HG03045 (cell line): ENCODE measurements at regions not wholly inside any gene's neighbourhood (a gene's known extent, or its start where the extent isn't known, plus 50 kb on each side); places are given as distances from the start of the nearest gene placed in this dataset.
A peak's percentile ranks its signal among the peaks of the same experiment; 100 is the strongest.

Source experiments
- ATAC-seq: cut with Tn5 transposase; IDR thresholded peaks from one replicate; pipeline ENCODE4 v1.9.1; 2021; ENCODE audit warnings: mild to moderate bottlenecking, moderate library complexity; ENCODE audit not compliant: unreplicated experiment

DNA sequence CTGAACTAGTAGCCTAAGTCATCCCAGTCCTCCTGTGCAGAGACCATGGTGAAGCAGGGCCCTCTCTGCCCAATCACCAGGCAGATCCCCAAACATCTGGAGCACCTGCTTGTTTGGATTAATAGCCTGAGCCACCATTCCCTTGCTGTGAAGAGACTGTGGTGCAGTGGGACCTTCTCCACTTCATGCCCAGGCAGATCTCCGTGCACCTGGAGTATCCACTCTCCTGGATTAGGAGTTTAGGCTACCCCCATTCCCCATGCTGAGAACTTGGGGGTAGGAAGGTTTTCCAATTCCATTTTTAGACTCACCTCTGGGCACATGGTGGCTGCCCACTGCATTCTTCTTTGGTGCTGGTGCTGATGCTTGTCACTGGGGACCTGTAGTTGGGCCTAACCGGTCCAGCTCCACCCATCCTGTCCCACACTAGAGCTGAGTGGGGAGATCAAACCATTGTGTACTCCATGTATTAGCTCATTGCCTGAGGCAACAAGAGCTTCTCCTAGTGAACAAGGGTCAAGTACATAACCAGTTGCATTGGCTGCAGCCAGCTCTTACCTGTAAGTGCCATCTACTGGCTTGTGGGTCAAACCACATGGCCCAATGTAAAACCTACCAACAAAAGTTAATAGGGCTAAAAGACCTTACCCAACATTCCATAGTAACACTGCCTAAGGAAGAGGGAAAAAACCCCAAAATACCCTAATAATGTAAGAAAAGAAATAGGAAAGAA is 382.5 kb upstream of the CBLB start:
- ATAC-seq: no peak

DNA sequence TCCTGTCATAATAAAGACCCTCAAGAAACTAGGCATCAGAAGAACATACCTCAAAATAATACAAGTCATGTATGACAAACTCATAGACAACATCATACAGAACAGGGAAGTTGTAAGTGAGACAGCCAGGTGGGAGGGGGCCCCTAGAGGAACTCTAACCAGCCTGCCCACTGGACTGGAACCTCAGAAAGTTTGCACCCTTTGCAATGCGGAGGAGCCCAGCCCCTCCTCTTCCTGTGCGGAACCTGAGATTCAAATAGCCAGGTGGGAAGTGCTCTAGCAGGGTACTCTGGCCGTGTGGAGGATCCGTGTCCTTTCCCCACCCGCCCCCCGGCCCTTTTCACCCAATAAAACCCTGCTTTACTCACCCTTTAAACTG is 387.0 kb upstream of the CBLB start:
- ATAC-seq: peak; percentile 92

DNA sequence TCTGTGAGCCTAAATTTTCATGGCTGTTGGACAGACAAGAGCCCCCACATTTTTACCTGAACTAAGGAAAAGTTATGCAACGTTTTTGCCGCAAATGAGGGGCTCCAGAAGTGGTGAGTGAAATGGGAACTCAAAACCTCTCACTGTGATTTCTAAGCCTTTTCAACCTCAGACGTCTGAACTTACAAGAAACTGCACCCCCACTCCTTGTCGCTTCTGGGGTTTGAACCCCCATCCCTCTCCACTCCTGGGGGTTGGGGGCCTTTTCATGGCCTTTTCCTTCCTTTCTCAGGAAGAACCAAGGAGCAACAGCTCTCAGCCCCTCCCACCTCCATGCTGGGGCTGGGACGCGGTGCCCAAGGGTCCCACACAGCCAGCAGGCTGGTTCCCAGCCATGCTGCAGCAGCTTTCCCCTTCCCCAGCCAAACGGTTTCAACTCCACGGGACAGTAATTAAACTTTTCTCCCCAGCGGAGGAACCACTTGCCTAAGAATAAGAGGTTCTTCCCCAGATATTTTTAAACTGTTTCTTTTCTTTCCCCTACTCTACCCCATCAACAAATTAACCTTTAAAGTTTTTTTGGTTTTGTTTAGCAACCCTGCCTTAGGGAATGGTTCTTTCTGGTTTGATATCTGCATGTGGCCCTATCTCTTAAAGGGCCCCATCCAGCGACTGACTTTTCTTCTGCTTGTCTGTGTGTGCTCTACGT is 387.6 kb upstream of the CBLB start:
- peak; percentile 33 for ATAC-seq

DNA sequence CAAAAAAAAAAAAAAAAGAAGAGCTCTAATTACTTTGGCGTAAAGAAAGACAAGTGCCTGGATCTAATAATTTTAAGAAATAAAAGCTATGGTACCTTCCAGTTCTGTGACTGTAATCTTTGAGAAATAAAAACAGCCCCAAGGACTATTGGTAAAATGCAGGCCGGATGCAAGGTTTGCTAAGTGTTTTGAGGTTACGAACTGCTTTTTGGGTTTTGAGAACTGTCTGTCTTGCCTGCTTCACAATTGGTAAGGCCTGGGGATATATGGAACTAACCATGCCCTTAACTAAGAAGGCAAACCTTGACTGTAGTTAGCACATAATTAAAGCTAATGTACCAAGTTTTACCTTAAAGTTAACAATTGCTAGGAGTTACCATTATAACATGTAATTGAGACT is 388.4 kb upstream of the CBLB start:
- no peak for ATAC-seq

DNA sequence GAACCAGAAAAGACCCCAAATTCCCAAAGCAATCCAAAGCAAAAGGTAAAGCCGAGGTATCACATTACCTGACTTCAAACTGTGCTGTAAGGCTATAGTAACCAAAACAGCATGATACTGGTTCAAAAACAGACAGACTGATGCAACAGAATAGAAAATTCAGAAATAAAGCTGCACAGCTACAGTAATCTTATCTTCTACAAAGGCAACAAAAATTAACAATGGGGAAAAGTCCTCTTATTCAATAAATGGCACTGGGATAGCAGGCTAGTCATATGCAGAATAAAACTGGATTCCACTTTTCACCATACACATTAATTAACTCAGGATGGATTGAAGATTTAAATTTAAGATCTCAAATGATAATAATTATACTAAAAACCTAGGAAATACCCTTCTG is 392.6 kb upstream of the CBLB start:
- ATAC-seq: no peak

DNA sequence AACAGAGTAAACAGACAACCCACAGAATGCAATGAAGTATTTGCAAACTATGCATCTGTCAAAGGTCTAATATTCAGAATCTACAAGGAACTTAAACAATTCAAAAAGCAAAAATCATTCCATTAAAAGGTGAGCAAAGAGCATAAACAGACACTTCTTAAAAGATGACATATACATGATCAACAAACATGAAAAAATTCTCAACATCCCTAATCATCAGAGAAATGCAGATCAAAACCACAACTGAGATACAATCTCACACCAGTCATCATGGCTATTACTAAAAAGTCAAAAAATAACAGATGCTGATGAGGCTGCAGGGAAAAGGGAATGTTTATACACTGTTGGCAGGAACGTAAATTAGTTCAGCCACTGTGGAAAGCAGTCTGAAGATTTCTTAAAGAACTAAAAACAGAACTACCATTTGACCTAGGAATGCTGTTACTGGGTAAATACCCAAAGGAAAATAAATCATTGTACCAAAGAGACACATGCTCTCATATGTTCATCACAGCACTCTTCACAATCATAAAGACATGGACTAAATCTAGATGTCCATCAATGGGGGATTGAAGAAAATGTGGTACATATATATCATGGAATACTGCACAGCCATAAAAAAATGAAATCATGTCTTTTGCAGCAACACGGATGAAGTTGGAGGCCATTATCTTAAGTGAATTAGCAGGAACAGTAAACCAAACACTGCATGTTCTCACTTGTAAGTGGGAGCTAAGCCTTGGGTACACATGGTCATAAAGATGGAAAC is 393.3 kb upstream of the CBLB start:
- no peak for ATAC-seq

DNA sequence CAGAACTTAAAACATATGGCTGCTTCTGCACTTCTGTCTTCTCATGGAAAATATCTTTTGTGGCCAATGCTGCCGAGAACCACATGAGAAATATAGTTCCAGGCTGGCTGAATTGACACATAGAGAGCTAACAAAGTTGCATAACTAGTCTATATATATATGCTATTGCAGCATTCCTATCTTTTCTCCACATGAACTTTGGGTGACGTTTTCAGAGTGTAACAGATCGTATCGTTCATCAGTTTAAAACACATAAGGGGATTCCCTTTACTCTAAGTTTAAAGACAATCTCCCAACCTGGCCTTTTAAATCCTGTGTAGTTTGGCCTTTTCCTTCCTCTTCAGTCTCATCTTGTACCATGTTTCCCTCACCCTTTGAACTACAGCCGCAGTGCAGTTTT is 394.2 kb upstream of the CBLB start:
- ATAC-seq: no peak

DNA sequence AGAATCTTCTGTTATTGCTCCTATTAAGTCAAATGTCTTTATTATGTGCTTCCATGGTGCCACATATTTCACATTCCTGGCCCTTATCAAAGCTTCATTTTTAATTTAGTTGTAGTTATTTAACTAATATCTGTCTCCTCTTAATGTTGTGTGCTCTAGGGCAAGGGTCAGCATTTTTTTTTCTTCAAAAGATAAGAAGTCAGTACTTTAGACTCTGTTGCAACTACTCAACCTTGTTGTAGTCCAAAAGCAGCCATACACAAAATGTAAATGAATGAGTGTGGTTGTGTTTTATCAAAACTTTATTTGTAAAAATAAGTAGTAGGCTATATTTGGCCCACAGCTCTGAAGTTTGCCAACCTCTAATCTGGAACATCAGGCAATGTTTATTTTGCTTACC is 394.7 kb upstream of the CBLB start:
- ATAC-seq: no peak

DNA sequence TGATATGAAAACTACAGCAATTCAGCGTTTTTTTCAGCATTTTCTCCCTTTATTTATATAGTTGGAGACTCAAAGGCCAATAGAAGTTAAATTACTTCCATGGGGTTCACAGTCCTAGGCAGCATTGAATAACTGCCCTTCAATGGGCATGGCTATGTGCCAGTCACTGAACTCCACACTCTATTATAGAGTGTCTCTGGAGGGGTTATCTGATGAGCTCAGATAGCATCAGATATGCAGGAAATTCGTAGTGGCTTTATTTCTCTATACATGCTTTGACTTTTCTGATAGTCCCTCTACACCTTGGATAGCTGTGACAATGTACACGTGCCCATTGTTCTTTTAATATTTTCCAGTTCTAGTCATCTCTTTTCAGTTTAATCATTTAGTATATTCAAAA is 396.9 kb upstream of the CBLB start:
- no peak for ATAC-seq

DNA sequence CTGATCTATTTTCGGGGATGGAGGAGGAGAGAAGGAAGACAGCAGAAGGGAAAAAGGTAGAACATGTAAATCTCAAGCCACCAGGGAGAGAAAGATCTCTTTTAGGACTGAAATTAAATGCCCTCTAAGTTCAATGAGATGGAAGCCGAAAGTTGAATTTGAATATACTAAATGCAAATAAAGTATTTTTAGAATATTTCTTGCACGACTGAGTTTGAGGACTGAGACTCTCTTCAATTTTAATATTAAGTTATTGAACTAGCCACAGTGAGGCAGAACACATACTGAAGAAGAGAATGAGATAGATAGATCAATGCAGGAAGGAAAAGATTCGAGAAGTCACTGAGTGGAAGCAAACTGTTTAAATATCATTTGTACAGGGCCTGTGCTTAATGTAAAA is 399.9 kb upstream of the CBLB start:
- ATAC-seq: no peak

DNA sequence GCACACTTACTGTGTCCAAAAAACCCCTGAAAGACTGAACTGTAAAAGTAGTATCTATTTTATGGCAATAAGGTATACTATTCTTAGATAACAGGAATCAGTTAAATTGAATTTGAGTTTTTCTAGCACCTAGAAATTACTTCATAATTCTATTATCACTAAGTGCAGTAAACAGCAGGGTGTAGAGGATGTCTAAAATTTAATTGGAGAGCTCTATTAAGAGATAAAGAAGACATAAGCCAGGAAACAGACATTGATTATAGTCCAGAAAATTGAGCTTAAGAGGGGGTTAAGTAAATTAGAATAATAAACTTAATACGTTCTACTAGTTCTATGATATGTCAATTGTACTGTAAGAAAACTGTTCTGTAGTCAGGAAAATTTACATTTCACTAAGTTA is 403.5 kb upstream of the CBLB start:
- no peak for ATAC-seq

DNA sequence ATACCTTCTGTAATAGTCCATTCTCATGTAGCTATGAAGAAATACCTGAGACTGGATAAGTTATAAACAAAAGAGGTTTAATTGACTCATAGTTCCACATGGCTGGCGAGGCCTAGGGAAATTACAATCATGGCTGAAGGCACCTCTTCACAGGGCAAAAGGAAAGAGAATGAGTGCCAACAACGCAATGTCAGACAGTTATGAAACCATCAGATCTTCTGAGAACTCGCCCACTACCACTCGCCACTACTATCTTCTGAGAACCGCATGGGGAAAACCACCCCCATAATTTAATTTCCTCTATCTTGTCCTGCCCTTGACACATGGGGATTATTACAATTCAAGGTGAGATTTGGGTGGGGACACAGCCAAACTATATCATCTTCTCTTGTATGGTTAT is 406.8 kb upstream of the CBLB start:
- ATAC-seq: no peak

DNA sequence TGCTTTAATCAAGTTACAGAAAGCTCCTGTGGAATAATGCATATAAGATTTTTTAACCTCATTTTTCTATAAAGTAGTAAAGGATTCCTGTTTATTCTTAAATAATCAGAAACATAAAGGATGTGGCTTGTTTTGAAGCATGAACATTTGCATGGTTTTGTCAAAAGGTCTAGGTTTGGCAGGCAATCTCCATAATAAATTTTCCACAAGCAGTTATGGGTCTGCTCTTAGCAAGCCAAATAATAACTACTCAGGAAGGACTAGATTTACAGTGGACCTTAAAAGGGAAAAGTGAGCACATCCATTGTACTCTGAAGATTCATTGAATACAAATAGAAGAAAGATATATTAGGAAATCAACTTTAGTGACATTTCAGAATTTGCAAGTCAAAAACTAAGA is 407.3 kb upstream of the CBLB start:
- no peak for ATAC-seq

DNA sequence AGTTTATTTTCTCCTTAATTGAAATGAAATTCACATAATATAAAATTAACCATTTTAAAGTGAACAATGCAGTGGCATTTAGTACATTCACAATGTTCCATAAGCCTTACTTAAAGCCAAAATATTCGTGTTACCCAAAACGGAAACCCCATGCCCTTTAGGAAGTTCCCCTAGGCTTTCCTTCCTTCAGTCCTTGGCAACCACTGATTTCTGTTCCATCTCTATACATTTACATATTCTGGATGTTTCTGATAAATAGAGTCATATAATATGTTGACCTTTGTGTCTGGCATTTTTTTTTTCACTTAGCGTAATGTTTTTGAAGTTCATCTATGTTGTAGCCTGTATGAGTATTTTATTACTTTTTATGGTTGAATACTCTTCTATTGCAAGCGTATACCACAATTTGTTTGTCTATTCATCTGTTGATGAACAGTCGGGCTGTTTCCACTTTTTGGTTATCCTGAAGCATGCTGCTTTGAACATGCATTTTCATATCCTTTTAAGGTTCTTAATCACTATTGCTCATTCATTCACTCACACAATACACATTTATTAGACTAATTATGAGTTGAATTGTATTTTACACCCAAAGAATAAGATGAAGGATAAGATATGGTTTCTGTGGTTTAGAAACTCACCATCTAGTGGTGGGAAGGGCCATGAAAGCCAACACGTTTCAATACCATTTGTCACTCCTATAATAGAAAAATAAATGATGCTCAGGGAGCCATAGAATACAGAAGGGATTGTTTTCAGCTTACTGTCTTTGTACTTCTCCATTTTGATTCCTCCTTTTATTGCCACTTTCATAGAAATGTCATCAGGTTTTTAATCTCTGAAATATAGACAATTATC is 408.2 kb upstream of the CBLB start:
- no peak for ATAC-seq

DNA sequence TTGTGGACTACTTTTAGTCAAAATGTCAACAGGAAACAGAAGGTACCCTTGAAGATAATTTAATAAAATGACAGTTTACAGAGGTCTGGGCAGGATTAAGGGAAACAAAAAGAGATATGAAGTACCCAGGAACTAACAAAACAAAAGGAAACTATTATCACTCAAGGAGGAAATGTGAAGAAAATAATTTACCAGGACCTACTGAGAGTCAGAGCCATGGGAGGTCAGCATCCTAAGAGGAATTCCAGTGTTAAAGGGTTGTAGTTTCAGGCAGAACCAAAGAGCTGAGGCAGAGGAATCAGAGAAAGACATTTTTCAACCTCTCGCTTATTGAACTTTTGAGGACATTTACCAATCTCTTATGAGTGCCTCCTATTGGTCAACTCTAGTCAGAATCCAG is 408.9 kb upstream of the CBLB start:
- ATAC-seq: no peak

DNA sequence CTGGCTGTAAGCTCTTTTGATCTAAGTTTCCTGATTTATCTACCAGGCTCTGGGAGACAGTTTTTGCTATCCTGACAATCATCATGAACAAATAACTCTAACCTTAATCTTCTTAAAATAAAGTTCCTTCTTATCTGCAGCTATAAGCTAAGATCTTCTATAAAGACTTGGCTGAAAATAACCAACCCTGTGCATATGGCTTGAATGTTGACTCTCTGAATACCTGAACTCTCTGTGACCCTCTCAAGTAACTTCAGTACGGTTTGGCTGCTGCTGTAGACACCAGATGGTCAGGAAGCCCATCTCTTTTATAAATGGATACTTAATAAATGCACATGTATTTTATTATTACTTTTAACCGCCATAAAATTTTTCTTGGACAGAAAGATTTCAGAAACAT is 412.4 kb upstream of the CBLB start:
- no peak for ATAC-seq

DNA sequence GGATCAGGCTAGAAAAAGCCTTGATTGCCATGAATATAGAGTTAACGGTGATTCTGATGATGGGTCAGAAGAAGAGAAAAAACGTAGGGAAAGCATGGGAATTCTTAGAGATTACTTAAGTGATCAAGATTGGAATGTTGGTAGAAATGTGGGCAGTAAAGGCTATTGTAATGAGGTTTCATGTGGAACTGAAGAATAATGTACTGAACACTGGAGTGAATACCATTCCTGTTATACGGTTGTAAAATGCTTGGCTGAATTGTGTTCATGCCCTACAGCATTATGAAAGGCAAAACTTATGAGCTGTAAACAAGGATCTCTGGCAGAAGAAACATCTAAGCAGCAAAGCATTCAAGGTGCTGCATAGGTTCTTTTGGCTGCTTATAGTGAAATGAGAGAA is 414.1 kb upstream of the CBLB start:
- ATAC-seq: no peak

DNA sequence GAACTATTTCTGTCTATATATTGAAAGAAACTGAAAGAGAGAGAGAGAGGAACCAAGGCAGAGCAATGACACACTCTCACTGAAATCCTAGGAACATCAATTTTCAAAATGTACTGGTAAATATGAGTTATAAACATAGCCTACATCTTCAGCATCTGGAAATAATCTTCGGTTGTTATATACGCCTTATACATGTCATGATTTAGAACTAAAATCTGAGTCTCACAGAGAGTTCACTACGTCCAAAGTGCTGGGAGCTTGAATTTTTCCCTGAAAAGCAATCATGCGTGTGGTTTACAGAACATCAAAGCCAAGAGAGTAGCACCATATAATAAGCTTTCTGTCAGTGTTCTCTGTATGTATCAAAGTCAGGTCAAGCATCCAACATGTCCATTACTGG is 420.0 kb upstream of the CBLB start:
- no peak for ATAC-seq

DNA sequence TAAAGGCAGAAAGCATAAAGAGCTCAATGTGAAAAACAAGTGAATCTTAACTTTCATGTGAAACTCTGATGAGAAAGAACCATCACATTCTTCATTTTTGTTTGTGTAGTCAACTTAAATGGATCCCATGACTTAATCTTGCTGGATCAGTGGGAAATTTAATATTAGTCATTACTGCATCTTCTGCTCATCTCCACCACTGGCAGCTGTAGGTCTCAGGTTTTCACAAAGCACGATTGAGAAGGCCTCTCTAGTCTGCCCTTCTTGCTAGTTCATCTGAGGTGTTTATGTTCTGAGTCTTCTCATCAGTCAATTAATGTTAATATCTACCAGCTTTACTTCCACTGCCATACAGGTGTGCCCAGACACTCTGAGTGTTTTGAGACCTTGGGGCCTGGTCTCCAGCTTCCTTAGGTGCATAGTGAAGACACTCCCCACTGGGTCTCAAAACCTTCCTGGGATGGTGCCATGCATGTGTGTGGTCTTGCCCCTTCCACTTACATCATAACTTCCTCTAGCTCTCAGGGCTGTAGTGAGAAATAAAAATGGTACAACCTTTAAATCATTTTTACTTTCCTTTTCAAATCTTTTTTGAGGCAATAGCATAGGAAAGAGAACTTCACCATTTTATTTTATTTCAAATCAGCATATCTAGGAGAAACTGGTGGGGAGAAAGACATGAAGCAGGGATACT is 421.6 kb upstream of the CBLB start:
- no peak for ATAC-seq

DNA sequence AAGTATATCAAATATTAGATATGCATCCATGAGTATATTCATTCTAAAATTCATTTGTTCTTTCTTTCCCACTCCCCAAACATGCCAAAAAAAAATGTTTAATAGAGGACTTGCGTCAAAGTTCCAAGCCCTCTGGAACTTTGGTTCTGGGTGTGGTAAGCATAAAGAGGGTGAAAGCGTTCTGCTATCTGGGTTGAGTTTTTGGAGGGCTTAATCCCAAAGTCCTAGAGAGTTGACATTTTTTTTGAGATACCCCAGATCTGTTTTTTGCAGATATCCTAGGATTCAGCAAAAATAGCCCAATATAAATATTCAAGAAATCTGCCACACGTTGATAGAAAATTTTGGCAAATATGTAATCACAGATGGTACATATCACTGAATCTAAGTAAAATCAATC is 424.3 kb upstream of the CBLB start:
- ATAC-seq: no peak

DNA sequence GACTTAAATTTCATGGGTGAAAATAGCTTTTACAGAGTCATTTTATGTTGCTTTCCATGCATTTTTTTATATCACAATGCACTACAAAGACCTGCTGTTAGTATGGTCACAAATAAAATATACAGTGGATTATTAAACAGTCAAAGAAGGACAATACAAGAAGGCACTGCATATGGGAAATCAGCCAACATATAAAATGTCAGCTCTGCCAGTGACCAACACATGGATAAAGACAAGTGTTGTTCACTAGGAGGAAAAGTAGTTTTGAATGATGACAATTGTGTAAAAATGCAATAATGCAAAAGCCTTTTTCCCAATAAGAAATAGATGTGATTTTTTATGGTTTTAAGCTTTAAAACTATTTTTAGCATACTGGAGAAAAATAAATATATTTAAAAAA is 425.3 kb upstream of the CBLB start:
- ATAC-seq: no peak
